ENCODE measurements at regions not wholly inside any gene's neighbourhood (a gene's known extent, or its start where the extent isn't known, plus 50 kb on each side); places are given as distances from the start of the nearest gene placed in this dataset.

GRCh38 chr14:98578204-98578603, 693.8 kb downstream of the BCL11B start:
- TF ChIP-seq, protein P1, sequence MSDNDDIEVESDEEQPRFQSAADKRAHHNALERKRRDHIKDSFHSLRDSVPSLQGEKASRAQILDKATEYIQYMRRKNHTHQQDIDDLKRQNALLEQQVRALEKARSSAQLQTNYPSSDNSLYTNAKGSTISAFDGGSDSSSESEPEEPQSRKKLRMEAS (IDR thresholded peaks at IDR 0.05; ENCODE audit: low read depth, low read length): no peak
- TF ChIP-seq MYC (IDR thresholded peaks at IDR 0.05; ENCODE audit: low read depth, low read length): no peak
- TF ChIP-seq POLR2A (IDR thresholded peaks at IDR 0.05; ENCODE audit: extremely low read depth, insufficient read length): no peak
- H3K4me3 ChIP-seq (ENCODE audit: low read depth, low read length): no peak overlapping the region
- DNase-seq (ENCODE audit: low read depth): no peak

- DNase-seq (ENCODE audit: low read depth): no peak
- no peak overlapping the region for H3K4me3 ChIP-seq (ENCODE audit: low read depth, low read length)
- TF ChIP-seq POLR2A (IDR thresholded peaks at IDR 0.05; ENCODE audit: extremely low read depth, insufficient read length): no peak
- TF ChIP-seq, protein P1 (IDR thresholded peaks at IDR 0.05; ENCODE audit: low read depth, low read length): no peak
- TF ChIP-seq, protein P2, sequence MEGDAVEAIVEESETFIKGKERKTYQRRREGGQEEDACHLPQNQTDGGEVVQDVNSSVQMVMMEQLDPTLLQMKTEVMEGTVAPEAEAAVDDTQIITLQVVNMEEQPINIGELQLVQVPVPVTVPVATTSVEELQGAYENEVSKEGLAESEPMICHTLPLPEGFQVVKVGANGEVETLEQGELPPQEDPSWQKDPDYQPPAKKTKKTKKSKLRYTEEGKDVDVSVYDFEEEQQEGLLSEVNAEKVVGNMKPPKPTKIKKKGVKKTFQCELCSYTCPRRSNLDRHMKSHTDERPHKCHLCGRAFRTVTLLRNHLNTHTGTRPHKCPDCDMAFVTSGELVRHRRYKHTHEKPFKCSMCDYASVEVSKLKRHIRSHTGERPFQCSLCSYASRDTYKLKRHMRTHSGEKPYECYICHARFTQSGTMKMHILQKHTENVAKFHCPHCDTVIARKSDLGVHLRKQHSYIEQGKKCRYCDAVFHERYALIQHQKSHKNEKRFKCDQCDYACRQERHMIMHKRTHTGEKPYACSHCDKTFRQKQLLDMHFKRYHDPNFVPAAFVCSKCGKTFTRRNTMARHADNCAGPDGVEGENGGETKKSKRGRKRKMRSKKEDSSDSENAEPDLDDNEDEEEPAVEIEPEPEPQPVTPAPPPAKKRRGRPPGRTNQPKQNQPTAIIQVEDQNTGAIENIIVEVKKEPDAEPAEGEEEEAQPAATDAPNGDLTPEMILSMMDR (IDR thresholded peaks at IDR 0.05; ENCODE audit: low read depth, low read length): no peak
- no peak for TF ChIP-seq MYC (IDR thresholded peaks at IDR 0.05; ENCODE audit: low read depth, low read length)
Observed at GRCh38 chr14:98579140-98579539, 692.9 kb downstream of the BCL11B start.

DNA sequence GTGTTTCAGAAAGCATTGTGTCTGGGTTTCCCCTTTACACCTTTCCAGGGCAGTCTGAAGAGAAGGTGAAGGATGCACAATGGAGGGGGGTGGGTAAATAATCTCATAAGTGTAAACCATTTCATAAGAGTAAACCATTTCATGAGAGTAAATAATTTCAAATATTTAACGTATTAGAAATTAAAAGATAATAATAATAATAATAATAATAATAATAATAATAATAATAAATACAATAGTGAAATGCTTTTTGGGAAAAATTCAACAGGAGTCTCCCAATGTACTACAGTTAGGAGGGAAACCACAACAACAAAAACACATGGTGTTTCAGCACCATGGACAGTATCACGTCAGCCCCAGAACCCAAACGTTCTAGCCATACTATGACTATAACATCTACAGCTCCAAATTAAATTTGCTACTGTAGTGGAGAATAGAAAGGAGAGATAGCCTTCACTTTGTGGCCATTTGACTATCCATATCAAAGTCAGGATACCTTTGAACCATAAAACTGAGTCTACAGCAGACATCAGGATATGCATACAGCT, 691.8 kb downstream of the BCL11B start:
- peak; percentile 35 for DNase-seq (ENCODE audit: low read depth)
- H3K4me3 ChIP-seq (ENCODE audit: low read depth, low read length): no peak overlapping the region
- TF ChIP-seq, protein P1 (IDR thresholded peaks at IDR 0.05; ENCODE audit: low read depth, low read length): peak; percentile 86
- no peak for TF ChIP-seq POLR2A (IDR thresholded peaks at IDR 0.05; ENCODE audit: extremely low read depth, insufficient read length)
- TF ChIP-seq, protein P2 (IDR thresholded peaks at IDR 0.05; ENCODE audit: low read depth, low read length): no peak
- peak; percentile 26; the same call in 1 of the 2 replicates for TF ChIP-seq MYC (IDR thresholded peaks at IDR 0.05; ENCODE audit: low read depth, low read length)

- DNase-seq (ENCODE audit: low read depth): no peak
- TF ChIP-seq POLR2A (IDR thresholded peaks at IDR 0.05; ENCODE audit: extremely low read depth, insufficient read length): no peak
- TF ChIP-seq, protein P1 (IDR thresholded peaks at IDR 0.05; ENCODE audit: low read depth, low read length): no peak
- TF ChIP-seq, protein P2 (IDR thresholded peaks at IDR 0.05; ENCODE audit: low read depth, low read length): no peak
- no peak for TF ChIP-seq MYC (IDR thresholded peaks at IDR 0.05; ENCODE audit: low read depth, low read length)
- no peak overlapping the region for H3K4me3 ChIP-seq (ENCODE audit: low read depth, low read length)
Observed at GRCh38 chr14:98582276-98582675, 689.7 kb downstream of the BCL11B start.

GRCh38 chr14:98591161-98591560, 680.8 kb downstream of the BCL11B start:
- DNase-seq (ENCODE audit: low read depth): no peak
- H3K4me3 ChIP-seq (ENCODE audit: low read depth, low read length): no peak overlapping the region
- no peak for TF ChIP-seq MYC (IDR thresholded peaks at IDR 0.05; ENCODE audit: low read depth, low read length)
- TF ChIP-seq, protein P1 (IDR thresholded peaks at IDR 0.05; ENCODE audit: low read depth, low read length): no peak
- TF ChIP-seq POLR2A (IDR thresholded peaks at IDR 0.05; ENCODE audit: extremely low read depth, insufficient read length): no peak
- TF ChIP-seq, protein P2 (IDR thresholded peaks at IDR 0.05; ENCODE audit: low read depth, low read length): no peak

DNA sequence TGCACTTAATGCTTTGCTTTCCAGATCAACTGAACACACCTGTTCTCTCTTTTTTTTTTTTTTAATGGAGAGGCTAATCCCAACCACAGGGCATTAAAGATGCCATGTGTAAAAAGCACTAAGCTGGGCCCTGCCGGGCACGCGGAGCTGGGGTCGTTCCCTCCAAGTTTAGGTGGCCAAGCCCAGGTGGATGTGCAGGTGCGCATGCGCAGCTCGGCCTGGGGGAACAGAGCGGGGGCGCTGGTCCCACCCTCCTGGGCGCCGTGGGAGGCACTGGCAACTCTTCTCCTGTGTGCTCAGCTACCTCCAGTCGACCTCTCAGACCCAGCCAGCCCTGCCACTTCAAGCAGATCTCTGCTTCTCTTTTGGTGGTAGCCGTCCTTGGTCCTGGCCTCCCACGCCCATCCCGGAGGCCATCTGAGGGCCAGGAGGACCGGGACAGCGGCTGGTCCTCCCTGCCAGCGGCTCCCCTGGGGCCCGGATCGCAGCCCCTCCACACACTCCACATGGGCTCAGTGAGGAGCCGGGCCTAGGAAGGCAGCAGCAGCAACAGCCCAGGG, 679.3 kb downstream of the BCL11B start:
- DNase-seq (ENCODE audit: low read depth): no peak
- TF ChIP-seq POLR2A (IDR thresholded peaks at IDR 0.05; ENCODE audit: extremely low read depth, insufficient read length): no peak
- TF ChIP-seq, protein P2 (IDR thresholded peaks at IDR 0.05; ENCODE audit: low read depth, low read length): no peak
- TF ChIP-seq MYC (IDR thresholded peaks at IDR 0.05; ENCODE audit: low read depth, low read length): no peak
- TF ChIP-seq, protein P1 (IDR thresholded peaks at IDR 0.05; ENCODE audit: low read depth, low read length): no peak
- no peak overlapping the region for H3K4me3 ChIP-seq (ENCODE audit: low read depth, low read length)

Data from NB4 (cell line).